ENCODE measurements at regions not wholly inside any gene's neighbourhood (a gene's known extent, or its start where the extent isn't known, plus 50 kb on each side); places are given as distances from the start of the nearest gene placed in this dataset.
"Not testable (repeated sequence)": the region's sequence is repeated elsewhere in the genome, so short reads cannot be mapped to it uniquely, and the experiment has no call there.

DNA sequence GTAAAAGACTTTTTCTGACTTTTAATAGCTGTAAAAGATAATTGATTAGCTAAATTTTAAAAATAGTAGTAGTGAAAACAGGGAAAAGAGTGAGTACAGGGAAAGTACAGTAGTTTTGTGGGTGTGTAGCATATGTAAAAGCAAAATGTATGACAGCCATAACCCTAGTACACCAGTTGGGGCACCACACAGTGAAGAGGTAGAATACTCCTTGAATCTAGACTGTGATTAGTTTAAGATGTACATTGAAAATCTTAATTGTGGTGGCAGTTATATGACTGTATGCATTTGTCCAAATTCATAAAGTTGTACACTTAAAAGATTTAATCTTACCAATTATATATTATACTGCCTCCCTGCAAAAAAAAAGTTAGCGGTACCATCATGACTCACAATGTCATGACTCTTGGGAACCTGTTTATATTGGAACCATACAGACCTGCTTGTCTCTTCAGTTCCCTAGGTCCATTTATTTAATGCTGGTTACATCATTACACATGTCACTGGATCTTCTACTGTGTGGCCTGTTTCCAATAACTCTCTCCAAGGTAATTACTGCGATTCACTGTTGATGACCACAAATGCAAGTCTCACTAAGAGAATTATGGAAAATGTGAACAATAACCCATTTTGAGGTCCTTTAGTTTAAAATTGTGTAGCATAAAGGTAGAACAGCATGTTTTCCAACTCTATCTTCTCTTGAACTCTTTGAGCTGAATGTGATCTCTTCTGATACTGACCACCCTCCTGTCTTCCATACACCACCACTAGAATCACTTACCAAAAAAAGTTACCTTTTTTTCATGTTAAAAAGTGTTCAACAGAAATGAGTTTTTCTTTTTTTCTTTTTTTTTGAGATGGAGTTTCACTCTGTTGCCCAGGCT, 264.2 kb upstream of the AMIGO2 start:
- DNase-seq, result peak in 1 of 3 donors; percentile 19
- 100% methylated on average over 1 of the region's 2 CpGs for WGBS (ENCODE audit: insufficient coverage)
- CTCF ChIA-PET, result no interaction called here

DNA sequence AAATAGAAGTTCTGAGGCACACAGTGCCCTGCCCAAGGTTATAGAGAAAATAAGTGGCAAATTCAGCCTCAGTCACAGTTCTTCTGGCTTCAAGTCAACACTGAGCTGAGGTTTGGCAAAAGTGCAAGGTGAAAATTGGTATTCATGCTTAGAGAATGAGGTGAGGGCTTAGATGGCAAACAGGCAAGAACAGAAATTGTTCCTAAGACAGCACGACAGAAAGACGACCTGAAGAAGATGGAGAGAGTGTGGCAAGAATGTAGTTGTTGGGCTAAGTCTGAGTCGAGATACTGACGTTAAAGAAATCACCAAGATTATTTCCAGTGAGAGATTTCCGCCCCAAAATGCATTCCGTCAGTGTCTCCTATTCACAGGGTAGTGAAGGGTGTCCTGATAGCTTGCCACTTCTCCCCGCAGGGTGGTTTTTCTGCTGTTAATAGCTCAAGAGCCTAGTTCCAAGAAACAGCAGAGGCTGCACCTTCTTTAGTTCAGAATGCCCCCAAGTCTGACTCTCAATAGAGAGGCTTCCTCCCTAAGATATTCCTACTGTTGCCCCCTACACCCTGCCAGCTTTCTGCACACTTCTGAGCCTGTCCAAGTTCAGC, 260.8 kb upstream of the AMIGO2 start:
- CTCF ChIA-PET, result interaction anchor here (1.0 to 1.4 kb wide), 2 partner anchors 23 to 124 kb away, joined by 3 read pairs; no protein-coding TSS in a partner anchor
- Histone ChIP-seq H3K27ac (ENCODE audit: insufficient read depth in 1 of 2, low read depth in 1 of 2, low read length in 2 of 2, poor library complexity in 1 of 2, severe bottlenecking in 2 of 2) (no peak overlapping the region), H3K36me3 (ENCODE audit: control insufficient read depth in 4 of 4, insufficient read depth in 4 of 4, low read length in 3 of 4) (no peaks in the 10 kb centered on the region), H3K4me1 (ENCODE audit: control extremely low read depth in 1 of 4, control insufficient read depth in 4 of 4, insufficient read depth in 4 of 4, low read length in 3 of 4) (no peaks in the 10 kb centered on the region), H3K27me3 (replicated peaks in 2 of 5; ENCODE audit: control insufficient read depth in 4 of 5, insufficient read depth in 5 of 5, low read length in 4 of 5) (no peaks in the 10 kb centered on the region), H3K9me3 (ENCODE audit: control extremely low read depth in 1 of 5, control insufficient read depth in 4 of 5, insufficient read depth in 2 of 5, low read depth in 1 of 5, low read length in 4 of 5) (peaks cover 0 to 3% (median 0%) of the 10 kb centered on the region in 5 experiments), H3K4me3 (ENCODE audit: control insufficient read depth in 1 of 7, extremely low read depth in 1 of 7, insufficient read depth in 4 of 7, low read depth in 2 of 7, low read length in 6 of 7) (no peak overlapping the region)
- POLR2A ChIA-PET, result no interaction called here
- no peak for DNase-seq
- 99% methylated on average over 7 of the region's 7 CpGs for WGBS (ENCODE audit: insufficient coverage)

More for the DNA sequence above, 264.2 kb upstream of the AMIGO2 start:
- Histone ChIP-seq H3K27ac (ENCODE audit: insufficient read depth in 1 of 2, low read depth in 1 of 2, low read length in 2 of 2, poor library complexity in 1 of 2, severe bottlenecking in 2 of 2) (no peak overlapping the region), H3K27me3 (replicated peaks in 2 of 5; ENCODE audit: control insufficient read depth in 4 of 5, insufficient read depth in 5 of 5, low read length in 4 of 5) (no peaks in the 10 kb centered on the region), H3K4me1 (ENCODE audit: control extremely low read depth in 1 of 4, control insufficient read depth in 4 of 4, insufficient read depth in 4 of 4, low read length in 3 of 4) (peaks cover 0 to 4% (median 0%) of the 10 kb centered on the region in 4 experiments), H3K36me3 (ENCODE audit: control insufficient read depth in 4 of 4, insufficient read depth in 4 of 4, low read length in 3 of 4) (no peaks in the 10 kb centered on the region), H3K4me3 (ENCODE audit: control insufficient read depth in 1 of 7, extremely low read depth in 1 of 7, insufficient read depth in 4 of 7, low read depth in 2 of 7, low read length in 6 of 7) (no peak overlapping the region), H3K9me3 (ENCODE audit: control extremely low read depth in 1 of 5, control insufficient read depth in 4 of 5, insufficient read depth in 2 of 5, low read depth in 1 of 5, low read length in 4 of 5) (no peaks in the 10 kb centered on the region)
- POLR2A ChIA-PET, result no interaction called here

DNA sequence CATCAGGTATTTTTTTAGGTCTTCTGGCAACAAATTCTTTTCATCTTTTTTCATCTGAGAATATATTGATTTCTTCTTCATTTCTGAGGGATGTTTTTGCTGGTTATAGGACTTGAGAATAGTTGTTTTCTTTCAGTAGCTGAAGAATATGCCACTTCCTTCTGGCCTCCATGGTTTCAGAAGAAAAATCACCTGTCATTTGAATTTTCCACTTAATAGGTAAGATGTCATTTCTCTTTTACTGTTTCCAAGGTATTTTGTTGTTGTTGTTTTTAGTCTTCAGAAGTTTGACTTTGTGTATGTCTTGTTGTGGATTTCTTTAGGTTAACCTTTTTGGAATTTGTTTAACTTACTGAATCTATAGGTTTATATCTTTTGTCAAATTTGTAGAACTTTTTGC, 257.8 kb upstream of the AMIGO2 start:
- H3K4me3 ChIP-seq (ENCODE audit: control insufficient read depth in 1 of 7, extremely low read depth in 1 of 7, insufficient read depth in 4 of 7, low read depth in 2 of 7, low read length in 6 of 7), result no peak overlapping the region
- H3K4me1 ChIP-seq (ENCODE audit: control extremely low read depth in 1 of 4, control insufficient read depth in 4 of 4, insufficient read depth in 4 of 4, low read length in 3 of 4), result no peaks in the 10 kb centered on the region
- H3K36me3 ChIP-seq (ENCODE audit: control insufficient read depth in 4 of 4, insufficient read depth in 4 of 4, low read length in 3 of 4), result no peaks in the 10 kb centered on the region
- no peak overlapping the region for H3K27ac ChIP-seq (ENCODE audit: insufficient read depth in 1 of 2, low read depth in 1 of 2, low read length in 2 of 2, poor library complexity in 1 of 2, severe bottlenecking in 2 of 2)
- CTCF ChIA-PET, result no interaction called here
- POLR2A ChIA-PET, result no interaction called here
- DNase-seq, result no peak
- no peaks in the 10 kb centered on the region for H3K27me3 ChIP-seq (replicated peaks in 2 of 5; ENCODE audit: control insufficient read depth in 4 of 5, insufficient read depth in 5 of 5, low read length in 4 of 5)
- peaks cover 0 to 3% (median 0%) of the 10 kb centered on the region in 5 experiments for H3K9me3 ChIP-seq (ENCODE audit: control extremely low read depth in 1 of 5, control insufficient read depth in 4 of 5, insufficient read depth in 2 of 5, low read depth in 1 of 5, low read length in 4 of 5)

DNA sequence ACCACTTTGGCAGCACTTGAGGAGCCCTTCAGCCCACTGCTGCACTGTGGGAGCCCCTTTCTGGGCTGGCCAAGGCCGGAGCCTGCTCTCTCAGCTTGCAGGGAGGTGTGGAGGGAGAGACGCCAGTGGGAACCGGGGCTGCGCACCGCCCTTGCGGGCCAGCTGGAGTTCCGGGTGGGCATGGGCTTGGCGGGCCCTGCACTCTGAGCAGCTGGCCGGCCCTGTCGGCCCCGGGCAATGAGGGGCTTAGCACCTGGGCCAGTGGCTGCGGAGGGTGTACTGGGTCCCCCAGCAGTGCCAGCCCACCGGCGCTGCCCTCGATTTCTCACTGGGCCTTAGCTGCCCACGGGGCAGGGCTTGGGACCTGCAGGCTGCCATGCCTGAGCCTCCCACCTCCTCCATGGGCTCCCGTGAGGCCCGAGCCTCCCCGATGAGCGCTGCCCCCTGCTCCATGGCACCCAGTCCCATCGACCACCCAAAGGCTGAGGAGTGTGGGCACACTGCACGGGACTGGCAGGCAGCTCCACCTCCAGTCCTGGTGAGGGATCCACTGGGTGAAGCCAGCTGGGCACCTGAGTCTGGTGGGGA, 253.6 kb upstream of the AMIGO2 start:
- H3K36me3 ChIP-seq (ENCODE audit: control insufficient read depth in 4 of 4, insufficient read depth in 4 of 4, low read length in 3 of 4); DNase-seq; H3K9me3 ChIP-seq (ENCODE audit: control extremely low read depth in 1 of 5, control insufficient read depth in 4 of 5, insufficient read depth in 2 of 5, low read depth in 1 of 5, low read length in 4 of 5); H3K4me1 ChIP-seq (ENCODE audit: control extremely low read depth in 1 of 4, control insufficient read depth in 4 of 4, insufficient read depth in 4 of 4, low read length in 3 of 4); POLR2A ChIA-PET; H3K27me3 ChIP-seq (replicated peaks in 2 of 5; ENCODE audit: control insufficient read depth in 4 of 5, insufficient read depth in 5 of 5, low read length in 4 of 5); H3K4me3 ChIP-seq (ENCODE audit: control insufficient read depth in 1 of 7, extremely low read depth in 1 of 7, insufficient read depth in 4 of 7, low read depth in 2 of 7, low read length in 6 of 7); H3K27ac ChIP-seq (ENCODE audit: insufficient read depth in 1 of 2, low read depth in 1 of 2, low read length in 2 of 2, poor library complexity in 1 of 2, severe bottlenecking in 2 of 2): not testable (repeated sequence)
- 98% methylated on average over 22 of the region's 22 CpGs for WGBS (ENCODE audit: insufficient coverage)
- CTCF ChIA-PET, result interaction anchor here (0.6 to 1.0 kb wide), 2 partner anchors 13 to 888 kb away, joined by 3 read pairs; no protein-coding TSS in a partner anchor

DNA sequence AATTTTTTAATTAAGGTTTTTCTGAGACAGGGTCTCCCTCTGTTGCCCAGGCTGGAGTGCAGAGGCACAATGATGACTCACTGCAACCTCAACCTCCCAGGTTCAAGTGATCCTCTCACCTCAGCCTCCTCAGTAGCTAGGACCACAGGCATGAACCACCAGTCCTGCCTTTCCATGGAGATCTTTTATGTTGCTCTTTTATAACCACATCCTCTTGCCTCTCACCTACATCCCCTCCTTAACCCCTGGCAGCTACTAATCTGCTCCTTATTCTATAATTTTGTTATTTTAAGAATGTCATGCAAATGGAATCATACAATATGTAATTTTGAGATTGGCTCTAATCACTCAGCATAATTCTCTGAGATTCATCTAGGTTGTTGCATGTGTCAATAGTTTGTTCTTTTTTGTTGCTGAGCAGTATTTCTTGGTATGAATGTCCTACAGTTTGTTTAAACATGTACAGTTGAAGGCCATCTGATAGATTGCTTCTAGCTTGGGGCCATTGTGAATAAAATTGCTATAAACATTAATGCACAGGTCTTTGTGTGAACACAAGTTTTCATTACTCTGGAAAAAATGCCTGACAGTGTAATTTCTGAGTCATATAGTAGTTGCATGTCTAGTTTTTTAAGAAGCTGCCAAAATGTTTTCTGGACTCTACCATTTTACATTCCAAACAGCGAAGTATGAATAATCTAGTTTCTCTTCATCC, 249.2 kb upstream of the AMIGO2 start:
- ChIA-PET CTCF (no interaction called here), POLR2A (no interaction called here)
- no peak overlapping the region for H3K4me3 ChIP-seq (ENCODE audit: control insufficient read depth in 1 of 7, extremely low read depth in 1 of 7, insufficient read depth in 4 of 7, low read depth in 2 of 7, low read length in 6 of 7)
- no peaks in the 10 kb centered on the region for H3K4me1 ChIP-seq (ENCODE audit: control extremely low read depth in 1 of 4, control insufficient read depth in 4 of 4, insufficient read depth in 4 of 4, low read length in 3 of 4)
- no peaks in the 10 kb centered on the region for H3K36me3 ChIP-seq (ENCODE audit: control insufficient read depth in 4 of 4, insufficient read depth in 4 of 4, low read length in 3 of 4)
- DNase-seq, result no peak
- WGBS (ENCODE audit: insufficient coverage), result no CpG with 5 or more reads among the region's 1 CpG
- H3K27me3 ChIP-seq (replicated peaks in 2 of 5; ENCODE audit: control insufficient read depth in 4 of 5, insufficient read depth in 5 of 5, low read length in 4 of 5), result no peaks in the 10 kb centered on the region
- H3K9me3 ChIP-seq (ENCODE audit: control extremely low read depth in 1 of 5, control insufficient read depth in 4 of 5, insufficient read depth in 2 of 5, low read depth in 1 of 5, low read length in 4 of 5), result no peaks in the 10 kb centered on the region
- no peak overlapping the region for H3K27ac ChIP-seq (ENCODE audit: insufficient read depth in 1 of 2, low read depth in 1 of 2, low read length in 2 of 2, poor library complexity in 1 of 2, severe bottlenecking in 2 of 2)

DNA sequence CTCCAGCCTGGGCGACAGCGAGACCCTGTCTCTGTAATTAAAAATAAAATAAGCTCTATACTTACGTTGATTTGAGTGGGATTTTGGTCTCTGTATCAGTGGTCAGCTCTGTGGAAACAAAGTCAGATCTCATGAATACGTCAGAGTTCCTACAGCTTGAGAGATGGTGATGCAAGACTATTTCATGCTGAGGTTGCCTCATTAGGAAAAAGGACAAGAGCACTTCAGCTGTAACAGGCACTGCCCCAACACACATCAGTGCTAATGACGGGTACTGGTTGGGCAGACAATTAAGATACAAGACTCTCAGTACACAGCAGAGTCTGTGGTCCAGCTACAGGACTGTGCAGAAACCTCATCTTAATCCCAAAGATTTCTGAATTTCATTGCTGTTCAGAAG, 246.4 kb upstream of the AMIGO2 start:
- H3K4me1 ChIP-seq (ENCODE audit: control extremely low read depth in 1 of 4, control insufficient read depth in 4 of 4, insufficient read depth in 4 of 4, low read length in 3 of 4), result no peaks in the 10 kb centered on the region
- DNase-seq, result no peak
- 100% methylated on average over 2 of the region's 5 CpGs for WGBS (ENCODE audit: insufficient coverage)
- CTCF ChIA-PET, result interaction anchor here (1.1 to 1.6 kb wide), 3 partner anchors 9 to 35 kb away, joined by 3 to 5 read pairs (median 4); no protein-coding TSS in a partner anchor
- H3K27ac ChIP-seq (ENCODE audit: insufficient read depth in 1 of 2, low read depth in 1 of 2, low read length in 2 of 2, poor library complexity in 1 of 2, severe bottlenecking in 2 of 2), result no peak overlapping the region
- H3K9me3 ChIP-seq (ENCODE audit: control extremely low read depth in 1 of 5, control insufficient read depth in 4 of 5, insufficient read depth in 2 of 5, low read depth in 1 of 5, low read length in 4 of 5), result no peaks in the 10 kb centered on the region
- H3K4me3 ChIP-seq (ENCODE audit: control insufficient read depth in 1 of 7, extremely low read depth in 1 of 7, insufficient read depth in 4 of 7, low read depth in 2 of 7, low read length in 6 of 7), result no peak overlapping the region
- no peaks in the 10 kb centered on the region for H3K27me3 ChIP-seq (replicated peaks in 2 of 5; ENCODE audit: control insufficient read depth in 4 of 5, insufficient read depth in 5 of 5, low read length in 4 of 5)
- POLR2A ChIA-PET, result no interaction called here
- H3K36me3 ChIP-seq (ENCODE audit: control insufficient read depth in 4 of 4, insufficient read depth in 4 of 4, low read length in 3 of 4), result no peaks in the 10 kb centered on the region

All from common myeloid progenitor, CD34-positive (primary cell).